HG03135 (cell line): ENCODE measurements at regions not wholly inside any gene's neighbourhood (a gene's known extent, or its start where the extent isn't known, plus 50 kb on each side); places are given as distances from the start of the nearest gene placed in this dataset.
"Not testable (repeated sequence)": the region's sequence is repeated elsewhere in the genome, so short reads cannot be mapped to it uniquely, and the experiment has no call there.

Source experiments
- ATAC-seq: cut with Tn5 transposase; IDR thresholded peaks from one replicate; pipeline ENCODE4 v1.9.1; 2021; ENCODE audit warnings: mild to moderate bottlenecking, moderate library complexity; ENCODE audit not compliant: unreplicated experiment

DNA sequence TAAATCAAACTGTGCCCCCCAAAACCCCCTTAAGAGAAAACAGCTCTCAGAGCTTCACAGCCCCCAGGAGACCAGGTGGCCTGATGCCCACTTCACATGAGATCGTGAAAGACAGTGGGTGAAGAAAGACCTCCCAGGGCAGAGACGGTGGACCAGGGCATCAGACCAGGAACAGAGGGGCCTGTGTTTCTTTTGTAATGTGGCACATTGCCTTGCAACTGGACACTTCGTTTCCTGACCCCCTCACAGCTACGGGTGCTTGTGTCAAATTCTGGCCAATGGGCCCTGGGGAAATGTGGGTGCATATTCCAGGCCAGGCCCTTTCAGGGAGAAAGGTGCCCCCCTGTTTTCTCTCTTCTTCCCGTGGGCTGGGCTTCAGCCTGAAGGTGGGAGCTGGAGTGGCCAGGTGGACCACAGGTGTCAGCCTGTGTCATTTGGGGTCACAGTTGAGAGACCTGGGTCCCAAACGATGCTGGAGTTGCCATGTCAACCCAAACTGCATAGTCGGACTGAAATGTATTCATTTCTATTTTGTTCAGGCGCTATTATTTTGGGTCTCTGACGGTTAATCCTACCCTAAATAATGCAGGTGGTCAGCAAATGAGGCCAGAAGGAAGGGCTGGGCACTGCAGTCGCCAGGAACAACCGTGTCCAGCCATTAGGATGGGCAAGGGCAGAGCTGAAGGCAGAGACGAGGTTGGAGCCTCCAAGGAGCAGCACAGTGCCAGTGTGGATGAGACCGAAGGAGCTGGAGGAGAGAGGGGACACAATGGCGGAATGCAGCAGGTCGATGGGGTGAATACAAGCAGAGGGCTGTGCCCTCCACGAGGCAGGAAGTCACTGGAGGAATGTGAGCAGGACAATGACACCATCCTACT is 338.2 kb downstream of the EIPR1 start:
- ATAC-seq, result no peak

DNA sequence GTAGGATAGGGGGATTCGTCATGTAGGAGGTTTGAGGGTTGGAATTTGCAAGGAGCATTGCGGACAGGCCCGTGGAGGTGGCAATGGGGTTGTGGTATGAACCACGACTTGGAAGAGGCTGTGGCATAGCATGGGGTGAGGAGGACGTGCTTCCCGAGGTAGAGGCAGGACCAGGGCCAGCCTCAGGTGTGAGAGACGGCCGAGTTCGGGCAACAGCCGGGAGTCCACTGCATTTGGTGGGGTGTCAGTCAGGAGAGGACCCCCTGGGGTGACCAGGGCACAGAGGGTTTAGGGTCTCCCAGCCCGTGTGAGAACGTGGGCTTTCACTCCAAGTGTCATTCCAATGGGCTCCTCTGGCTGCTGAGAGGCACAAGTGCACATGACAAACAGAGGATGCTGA is 339.0 kb downstream of the EIPR1 start:
- no peak for ATAC-seq

DNA sequence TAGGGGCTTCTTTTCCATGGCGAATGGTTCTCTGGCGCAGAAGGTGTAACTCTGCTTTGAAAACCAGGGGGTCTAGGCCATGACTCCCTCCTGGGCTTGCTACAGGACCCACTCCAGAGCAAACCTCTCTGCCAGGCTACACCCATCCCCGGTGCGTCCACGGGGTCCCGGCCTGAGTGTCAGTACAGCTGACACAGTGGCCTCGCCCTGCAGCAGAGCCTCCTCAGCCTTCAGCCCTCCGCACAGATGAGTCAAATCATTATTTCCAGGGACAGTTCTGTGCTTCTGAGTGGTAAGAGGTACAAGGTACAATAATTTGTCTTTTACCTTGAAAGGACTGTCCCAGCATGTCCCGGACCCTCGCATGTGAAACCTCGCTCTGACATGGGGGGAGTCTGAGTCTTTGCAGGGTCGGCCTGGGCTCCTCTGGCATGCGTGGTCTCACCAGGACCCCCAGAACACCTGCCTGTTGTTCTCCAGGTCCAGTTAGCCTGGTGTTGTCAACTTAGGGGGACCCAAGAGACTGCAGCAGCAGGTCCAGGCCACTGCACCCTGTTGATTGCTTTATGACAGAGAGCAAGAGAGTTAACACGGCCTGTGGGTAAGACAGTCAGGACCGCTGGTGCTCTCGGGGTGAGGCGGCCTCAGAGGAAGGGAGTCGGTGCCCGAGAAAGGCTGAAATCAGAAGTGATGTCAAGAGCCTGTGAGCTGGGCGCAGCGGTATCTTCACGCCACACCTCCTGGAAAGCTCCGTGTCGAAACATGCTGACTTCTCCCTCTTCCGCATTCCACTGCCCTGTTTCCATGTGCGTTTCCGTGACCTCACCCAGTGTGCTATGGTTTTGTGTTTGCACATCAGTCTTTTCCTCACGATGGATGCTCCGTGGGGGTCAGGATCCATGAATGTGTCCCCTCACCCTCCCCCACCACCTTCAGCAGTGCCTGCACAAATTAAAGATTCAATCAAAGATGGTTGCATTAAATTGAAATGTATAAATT is 340.1 kb downstream of the EIPR1 start:
- no peak for ATAC-seq

DNA sequence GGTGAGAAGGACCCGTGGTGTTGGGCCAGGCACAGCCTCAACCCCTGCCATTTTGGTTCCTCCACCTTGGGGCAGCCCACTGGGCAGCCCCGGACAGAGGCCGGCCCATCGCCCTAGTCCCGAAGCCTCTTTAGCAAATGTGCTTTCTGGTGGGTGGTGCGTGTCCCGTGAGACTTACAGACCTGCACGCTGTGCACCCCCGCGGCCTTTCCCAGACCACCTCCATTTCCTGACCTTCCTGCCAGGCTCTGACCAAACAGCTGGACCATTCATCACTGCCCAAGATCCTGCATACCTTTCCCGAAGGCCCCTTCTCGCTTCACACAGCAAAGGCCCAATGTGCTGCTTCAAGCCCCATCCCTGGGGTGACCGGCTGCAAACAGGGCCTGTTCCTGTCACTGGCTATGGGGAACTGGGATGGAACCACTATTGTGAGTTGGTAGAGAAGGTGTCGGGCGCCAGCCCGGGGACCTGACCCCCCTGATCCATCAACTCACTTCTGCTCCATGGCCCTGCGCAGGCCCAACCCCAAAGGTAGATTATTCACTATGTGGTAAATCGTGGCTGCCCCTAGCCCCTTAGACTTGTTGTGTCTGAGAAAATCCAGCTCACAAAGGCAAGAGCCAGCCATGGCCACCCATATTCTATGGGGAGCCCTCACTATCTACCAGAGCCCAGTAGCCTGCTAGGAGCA is 341.0 kb downstream of the EIPR1 start:
- no peak for ATAC-seq

DNA sequence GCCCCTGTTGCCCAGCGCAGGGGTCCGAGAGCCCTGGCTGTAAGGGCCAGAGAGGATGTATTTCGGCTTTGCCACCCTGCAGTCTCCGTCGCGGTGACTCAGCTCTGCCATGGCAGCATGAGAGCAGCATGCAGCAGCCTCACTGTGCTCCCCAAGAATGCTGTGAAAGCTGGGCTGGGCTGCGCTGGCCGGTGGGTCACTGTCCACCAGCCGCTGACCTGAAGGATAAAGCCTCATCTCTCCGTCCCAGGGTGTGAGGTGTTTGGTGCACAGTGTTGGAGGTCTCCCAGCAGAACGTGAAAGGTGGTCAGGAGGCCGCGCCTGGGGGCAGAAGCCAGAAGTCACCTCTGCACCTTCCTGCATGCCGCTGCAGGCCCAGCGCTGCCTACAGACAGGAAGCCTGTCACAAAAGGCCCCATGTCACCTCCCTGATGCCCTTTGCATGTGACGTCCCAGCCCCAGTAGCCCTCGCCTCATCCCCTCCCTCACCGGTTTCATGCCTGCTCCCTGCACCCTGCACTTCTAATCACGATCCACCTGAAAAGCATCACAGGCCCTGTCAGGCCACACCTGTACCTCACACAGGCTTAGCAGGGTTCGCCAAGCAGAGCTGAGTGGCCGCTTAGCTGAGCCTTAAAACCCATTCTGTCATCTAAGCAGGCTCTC is 342.1 kb downstream of the EIPR1 start:
- ATAC-seq, result no peak

DNA sequence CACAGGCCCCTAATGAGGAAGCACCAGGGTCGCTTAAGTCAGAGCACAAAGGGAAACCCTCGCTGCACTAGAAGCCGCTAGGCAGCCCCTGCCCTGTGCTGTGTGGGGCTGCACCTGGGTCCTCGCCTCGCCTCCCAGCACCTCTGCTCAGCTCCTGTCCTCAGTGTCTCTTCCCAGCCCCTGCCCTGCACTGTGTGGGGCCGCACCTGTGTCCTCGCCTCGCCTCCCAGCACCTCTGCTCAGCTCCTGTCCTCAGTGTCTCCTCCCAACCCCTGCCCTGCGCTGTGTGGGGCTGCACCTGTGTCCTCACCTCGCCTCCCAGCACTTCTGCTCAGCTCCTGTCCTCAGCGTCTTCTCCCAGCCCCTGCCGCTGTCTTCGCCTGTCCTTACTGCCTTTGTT is 342.8 kb downstream of the EIPR1 start:
- no peak for ATAC-seq

DNA sequence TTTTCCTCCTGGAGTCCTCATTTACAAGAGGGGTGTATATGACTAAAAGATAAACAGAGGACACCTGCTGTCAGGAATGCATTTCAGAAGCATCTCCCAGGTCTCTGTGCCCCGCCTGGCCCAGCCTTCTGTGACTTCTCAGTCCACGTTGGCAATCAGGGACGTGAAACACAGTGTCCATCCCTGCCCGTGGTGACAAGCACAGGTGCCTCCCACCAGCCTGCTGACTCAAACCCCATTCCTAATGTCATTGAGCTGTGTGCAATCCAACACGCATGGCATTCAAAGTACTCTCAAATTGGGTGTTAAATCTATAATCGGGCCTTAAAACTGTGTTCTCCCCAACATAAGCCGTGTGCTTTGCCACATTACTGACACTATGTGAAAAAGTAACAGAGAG is 343.2 kb downstream of the EIPR1 start:
- no peak for ATAC-seq

DNA sequence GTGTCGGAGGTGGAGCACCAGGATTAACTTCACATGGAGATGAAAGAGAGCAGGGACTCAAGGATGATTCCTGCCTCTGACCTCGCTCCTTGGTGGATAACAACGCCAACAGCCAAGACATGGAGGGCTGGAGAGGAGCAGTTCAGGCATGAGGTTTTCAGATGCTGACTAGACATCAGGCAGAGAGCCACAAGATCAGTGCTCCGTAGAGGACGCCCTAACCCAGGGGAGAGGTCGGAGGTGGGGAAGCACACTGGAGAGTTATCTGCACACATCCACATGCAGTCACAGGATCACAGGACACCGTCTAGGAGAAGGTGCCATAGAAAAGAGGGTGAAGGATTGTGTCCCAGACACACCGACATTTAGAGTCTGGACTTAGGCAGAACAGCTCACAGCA is 344.3 kb downstream of the EIPR1 start:
- ATAC-seq, result no peak

DNA sequence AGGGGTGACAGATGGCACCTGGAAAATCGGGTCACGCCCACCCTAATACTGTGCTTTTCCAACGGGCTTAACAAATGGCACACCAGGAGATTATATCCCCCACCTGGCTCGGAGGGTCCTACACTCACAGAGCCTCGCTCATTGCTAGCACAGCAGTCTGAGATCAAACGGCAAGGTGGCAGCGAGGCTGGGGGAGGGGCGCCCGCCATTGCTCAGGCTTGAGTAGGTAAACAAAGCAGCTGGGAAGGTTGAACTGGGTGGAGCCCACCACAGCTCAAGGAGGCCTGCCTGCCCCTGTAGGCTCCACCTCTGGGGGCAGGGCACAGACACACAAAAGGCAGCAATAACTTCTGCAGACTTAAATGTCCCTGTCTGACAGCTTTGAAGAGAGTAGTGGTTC is 346.8 kb downstream of the EIPR1 start:
- ATAC-seq, result not testable (repeated sequence)

DNA sequence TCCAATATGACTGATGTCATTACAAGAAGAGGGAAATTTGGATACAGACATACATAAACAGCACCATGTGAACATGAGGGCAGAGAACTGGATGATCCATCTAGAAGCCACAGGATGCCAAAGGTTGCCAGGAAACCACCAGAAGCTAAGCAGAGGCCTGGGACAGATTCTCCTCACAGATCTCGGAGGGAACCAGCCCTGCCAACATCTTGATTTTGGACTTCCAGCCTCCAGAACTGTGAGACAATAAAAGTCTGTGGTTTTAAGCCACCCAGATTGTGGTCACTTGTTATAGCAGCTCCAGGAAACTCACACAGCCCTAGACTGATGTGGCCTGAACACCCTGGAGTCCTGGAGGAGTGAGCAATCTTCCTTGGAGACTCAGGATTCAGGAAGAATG is 351.6 kb downstream of the EIPR1 start:
- ATAC-seq, result no peak

DNA sequence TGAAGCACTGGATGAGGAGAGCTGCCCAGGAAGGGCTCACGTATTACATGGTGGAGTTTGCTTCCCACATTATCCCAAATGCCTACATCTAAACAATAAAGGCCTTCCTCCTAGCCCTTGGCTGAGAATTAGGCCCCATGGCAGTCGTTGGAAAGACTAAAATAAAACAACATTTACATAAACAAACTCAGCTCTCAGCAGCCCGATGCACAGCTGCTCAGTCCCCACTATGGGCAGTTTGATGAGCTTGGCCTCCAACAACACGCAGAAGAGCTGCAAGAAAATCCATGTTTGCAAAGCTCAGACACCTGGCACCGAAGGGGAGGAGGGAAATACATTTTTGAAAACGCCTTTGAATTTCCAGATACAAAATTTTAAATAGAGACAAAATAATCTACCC is 352.4 kb downstream of the EIPR1 start:
- no peak for ATAC-seq

DNA sequence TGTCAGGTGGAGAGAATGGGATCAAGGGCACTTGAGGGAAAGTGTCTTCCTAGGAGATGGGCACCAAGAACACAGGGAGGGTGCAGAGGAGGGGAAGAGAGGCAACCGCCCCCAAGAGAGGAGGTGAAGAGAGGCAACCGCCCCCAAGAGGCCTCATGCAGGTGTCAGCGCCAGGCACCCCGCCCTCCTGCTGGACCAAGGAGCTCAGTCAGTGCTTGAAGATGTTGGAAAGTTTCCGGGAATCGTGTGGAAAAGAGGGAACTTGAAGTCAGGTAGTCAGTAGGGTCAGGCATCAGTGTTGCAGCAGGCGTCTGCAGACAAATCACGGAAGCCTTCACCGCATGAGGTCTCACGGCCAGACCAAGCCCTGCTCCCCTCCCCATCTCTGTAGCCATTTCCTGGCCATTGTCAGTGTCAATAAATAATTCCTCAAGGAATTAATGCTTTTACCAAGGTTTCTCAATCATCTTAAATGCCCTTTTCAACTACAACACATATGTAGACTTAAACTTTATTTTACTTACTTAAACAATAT is 353.1 kb downstream of the EIPR1 start:
- no peak for ATAC-seq

DNA sequence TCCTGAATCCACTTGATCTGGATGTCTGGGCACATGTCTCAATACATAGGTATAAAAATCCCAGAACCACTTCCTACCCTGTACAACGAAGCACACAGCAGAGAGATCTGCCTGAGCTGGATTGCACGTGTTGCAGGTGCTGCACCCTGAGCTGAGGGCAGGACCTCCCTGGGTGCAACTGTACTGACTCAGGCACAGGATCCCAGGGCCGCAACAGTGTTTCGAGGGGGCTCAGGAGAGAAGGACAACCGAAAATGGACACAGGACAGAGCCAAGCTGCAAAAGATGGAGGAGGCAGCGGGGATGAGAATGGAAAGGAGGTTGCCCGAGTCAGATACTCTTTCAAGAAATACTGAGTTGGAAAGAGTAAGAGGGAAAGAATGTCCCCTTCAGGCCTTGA is 354.1 kb downstream of the EIPR1 start:
- no peak for ATAC-seq

DNA sequence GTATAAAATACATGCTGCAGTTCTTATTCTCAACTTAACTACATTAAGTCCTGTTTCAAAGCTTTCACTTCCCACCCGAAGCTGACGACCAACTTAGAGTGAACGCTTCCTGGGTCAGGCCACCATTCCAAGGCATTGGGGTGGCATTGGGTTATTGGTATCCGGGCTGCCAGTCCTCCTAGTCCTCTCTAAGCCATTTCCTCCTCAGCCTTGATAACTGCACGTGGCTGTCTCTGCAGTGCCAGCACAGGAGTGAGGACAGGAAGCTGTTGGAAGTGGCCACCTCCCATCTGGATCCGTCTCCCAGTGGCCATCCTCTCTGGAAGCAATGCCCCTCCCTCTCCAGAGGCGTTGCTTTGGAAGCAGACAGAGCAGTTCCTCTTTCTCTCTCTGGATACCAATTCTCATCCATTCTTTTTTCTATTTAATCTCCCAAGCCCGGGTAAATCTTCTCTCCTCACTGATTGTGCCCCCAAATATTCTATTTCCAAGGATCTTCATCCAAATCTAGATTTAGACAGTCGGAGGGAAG is 354.7 kb downstream of the EIPR1 start:
- ATAC-seq, result no peak

DNA sequence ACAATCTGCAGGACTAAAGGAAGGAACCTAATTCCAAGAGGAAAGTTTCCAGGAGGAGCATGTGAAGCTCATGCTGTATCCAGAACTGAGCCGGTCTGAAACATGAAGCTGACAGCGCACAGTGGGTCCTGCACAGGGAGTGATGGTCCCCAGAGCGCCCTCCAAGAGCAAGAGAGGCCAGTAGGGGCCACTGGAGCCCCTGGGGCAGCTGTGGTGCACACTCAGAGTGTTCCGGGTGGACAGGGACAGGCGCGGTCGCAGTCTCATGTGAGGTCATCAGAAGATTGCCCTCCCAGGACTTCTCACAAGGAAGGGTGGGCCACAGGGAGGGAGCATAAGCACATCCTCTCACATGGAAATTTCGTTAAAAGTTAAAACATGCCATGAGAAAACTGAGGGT is 355.9 kb downstream of the EIPR1 start:
- ATAC-seq, result no peak

DNA sequence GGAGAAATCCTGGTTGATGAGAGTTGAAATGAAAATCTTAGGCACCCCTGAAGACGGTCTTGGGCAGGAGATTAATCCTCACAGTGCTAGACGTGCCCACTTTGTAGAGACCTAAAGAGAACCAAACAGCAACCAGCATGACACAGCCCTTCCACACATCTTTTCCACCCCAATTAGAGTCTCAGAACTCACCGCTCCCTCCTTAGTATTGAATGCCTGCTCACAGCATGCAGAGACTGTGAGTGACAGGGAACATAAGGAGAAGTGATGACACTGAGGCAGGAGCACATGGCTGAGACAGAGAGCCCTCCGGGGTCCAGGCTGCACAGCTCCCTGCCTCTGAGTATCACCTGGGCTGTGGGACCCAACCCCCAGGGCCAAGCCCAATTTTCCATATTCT is 367.6 kb downstream of the EIPR1 start:
- no peak for ATAC-seq

DNA sequence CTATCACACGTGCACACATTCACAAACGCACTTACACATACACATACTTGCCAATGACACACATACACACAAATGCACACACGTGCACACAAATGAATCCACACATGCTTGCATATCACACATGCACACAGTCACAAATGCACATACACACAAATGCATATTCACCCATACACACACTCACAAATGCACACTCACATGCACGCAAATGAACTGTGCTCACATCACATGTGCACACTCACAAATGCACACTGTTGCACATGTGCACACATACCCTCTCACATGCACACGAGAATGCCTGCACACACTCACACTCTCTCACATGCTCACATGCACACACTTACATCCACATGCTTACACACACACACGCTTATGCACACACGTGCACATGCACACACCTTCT is 368.1 kb downstream of the EIPR1 start:
- no peak for ATAC-seq

DNA sequence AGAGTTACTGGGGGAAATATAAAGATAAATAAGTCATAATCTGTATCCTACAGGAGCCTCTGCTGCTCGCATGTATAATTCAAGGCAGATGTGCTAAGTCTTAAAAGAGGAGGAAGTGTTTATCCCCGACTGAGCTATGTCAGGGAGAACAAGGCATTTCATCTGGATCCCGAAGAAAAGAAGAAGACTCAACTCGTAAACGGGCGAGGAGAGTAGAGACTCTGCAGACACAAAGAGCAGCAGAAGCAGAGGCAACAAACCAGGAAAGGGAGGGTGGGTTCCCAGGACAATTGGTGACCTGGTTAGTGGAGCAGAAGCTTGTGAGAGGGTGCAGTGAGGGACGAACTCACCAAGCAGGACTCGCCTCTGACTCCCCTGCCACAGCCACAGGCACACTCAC is 368.6 kb downstream of the EIPR1 start:
- no peak for ATAC-seq

DNA sequence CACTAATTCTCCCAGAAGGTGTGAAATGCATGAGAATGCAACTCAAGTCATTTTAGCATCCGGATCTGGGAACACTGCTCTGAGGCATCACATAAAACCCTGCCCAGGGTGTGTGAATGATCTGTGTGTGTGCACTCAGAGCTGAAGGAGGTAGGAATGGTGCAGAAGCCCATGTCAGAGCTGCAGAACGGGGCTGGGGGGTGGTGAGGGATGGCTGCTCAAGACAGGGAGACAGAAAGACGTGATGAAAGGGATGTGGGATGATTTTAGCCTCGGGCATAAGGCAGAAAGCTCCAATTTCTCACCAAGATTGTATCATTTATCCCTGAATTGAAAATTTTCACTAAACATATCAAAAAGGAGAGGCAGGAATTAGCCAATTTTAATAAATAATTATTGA is 369.1 kb downstream of the EIPR1 start:
- ATAC-seq, result no peak

DNA sequence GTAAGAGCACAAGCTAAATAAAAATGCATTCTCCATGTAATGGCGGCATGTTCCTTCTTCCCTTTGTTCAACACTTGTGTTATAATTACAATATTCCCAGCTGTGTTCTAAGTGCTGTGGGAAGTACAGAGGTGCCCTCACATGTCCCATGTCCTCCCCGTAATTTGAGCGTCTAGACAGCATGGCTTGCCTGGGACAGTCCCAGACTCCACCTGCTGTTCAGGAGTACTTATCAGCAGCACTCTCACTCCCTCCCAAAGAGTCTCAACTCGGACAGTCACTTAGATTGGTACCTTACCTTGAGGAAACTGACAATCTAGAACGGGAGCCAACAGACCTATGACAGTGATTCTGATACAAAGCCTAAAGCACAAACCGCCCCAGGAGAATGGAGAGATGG is 370.5 kb downstream of the EIPR1 start:
- ATAC-seq, result no peak
